ENCODE measurements at regions not wholly inside any gene's neighbourhood (a gene's known extent, or its start where the extent isn't known, plus 50 kb on each side); places are given as distances from the start of the nearest gene placed in this dataset.

DNA sequence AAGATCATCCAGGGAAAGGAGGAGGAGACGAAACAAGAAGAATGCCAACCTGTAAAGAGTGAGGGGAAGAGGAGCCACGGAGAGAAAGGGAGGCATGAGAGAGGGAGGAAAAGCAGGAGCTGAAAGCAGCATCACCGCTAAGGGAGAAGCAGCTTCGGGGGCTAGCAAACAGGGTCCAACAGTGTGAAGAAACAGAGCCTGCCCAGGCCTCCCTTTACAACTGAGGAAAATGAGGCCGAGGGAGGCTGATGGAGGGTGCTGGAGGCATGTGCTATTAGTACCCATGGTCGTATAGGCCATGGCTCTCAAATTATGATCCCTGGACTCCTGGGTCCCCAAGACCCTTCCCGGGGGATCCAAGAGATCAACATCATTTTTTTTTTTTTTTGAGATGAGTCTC lies 50.4 kb upstream of the ASPRV1 start:
- FAIRE-seq = no peak
- TF ChIP-seq SPI1 (IDR thresholded peaks at IDR 0.05; ENCODE audit: low read depth, low read length) = no peak
- TF ChIP-seq POLR2AphosphoS5 (IDR thresholded peaks at IDR 0.05; ENCODE audit: low read depth, low read length) = no peak
- no peak for TF ChIP-seq PAX5 (IDR thresholded peaks at IDR 0.05; ENCODE audit: insufficient read depth, low read length, severe bottlenecking)
- no peak for TF ChIP-seq POLR2A (IDR thresholded peaks at IDR 0.05; ENCODE audit: low read depth, low read length)
- no peak for TF ChIP-seq TAF1 (IDR thresholded peaks at IDR 0.05; ENCODE audit: low read depth, low read length)
- TF ChIP-seq POU2F2 (IDR thresholded peaks at IDR 0.05; ENCODE audit: low read depth, low read length) = no peak
- DNase-seq (ENCODE audit: insufficient read length, low spot score) = no peak

DNA sequence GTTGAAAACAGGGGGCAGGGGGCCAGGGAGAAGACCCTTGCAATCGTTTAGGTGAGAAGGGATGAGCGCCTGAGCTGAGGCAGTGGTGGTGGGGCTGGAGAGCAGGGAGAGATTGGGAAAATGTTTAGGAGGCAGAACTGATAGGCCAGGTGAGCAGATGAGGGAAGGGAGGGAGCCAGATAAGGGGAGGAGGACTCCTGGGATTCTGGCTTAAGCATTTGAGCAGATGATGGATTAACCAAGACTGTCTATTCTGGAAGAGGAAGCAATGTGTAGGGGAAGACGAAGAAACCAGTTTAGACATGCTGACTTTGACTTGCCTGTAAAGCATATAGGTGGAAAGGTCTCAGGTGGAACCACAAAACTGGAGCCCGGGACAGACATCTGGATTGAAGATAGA lies 49.9 kb upstream of the ASPRV1 start:
- FAIRE-seq (no peak), DNase-seq (ENCODE audit: insufficient read length, low spot score) (no peak)
- TF ChIP-seq POLR2AphosphoS5 (IDR thresholded peaks at IDR 0.05; ENCODE audit: low read depth, low read length) (no peak), TAF1 (IDR thresholded peaks at IDR 0.05; ENCODE audit: low read depth, low read length) (no peak), PAX5 (IDR thresholded peaks at IDR 0.05; ENCODE audit: insufficient read depth, low read length, severe bottlenecking) (no peak), SPI1 (IDR thresholded peaks at IDR 0.05; ENCODE audit: low read depth, low read length) (no peak), POU2F2 (IDR thresholded peaks at IDR 0.05; ENCODE audit: low read depth, low read length) (no peak), POLR2A (IDR thresholded peaks at IDR 0.05; ENCODE audit: low read depth, low read length) (no peak)
